ENCODE measurements at regions not wholly inside any gene's neighbourhood (a gene's known extent, or its start where the extent isn't known, plus 50 kb on each side); places are given as distances from the start of the nearest gene placed in this dataset.

DNA sequence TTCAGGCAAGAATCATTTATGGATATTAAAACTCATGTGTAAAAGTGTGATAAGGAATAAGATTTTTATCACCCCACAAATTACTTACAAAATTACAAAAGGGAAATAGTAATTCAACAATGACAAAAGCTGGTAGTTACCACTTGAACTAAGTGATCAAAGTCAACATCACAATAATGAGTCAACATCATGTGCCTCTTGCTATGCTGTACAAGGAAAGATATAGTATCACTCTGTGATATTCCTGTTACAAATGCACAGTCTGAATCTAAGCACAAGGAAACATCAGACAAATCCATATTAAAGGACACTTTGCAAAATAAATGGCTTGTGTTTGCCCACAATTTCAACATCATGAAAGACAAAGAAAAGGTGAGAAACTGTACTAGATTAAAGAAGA lies 90.5 kb upstream of the PLCL2 start:
- no peak for DNase-seq (ENCODE audit: low read depth)
- H3K4me3 ChIP-seq (ENCODE audit: low read depth, low read length): no peak overlapping the region
- TF ChIP-seq, protein P1, sequence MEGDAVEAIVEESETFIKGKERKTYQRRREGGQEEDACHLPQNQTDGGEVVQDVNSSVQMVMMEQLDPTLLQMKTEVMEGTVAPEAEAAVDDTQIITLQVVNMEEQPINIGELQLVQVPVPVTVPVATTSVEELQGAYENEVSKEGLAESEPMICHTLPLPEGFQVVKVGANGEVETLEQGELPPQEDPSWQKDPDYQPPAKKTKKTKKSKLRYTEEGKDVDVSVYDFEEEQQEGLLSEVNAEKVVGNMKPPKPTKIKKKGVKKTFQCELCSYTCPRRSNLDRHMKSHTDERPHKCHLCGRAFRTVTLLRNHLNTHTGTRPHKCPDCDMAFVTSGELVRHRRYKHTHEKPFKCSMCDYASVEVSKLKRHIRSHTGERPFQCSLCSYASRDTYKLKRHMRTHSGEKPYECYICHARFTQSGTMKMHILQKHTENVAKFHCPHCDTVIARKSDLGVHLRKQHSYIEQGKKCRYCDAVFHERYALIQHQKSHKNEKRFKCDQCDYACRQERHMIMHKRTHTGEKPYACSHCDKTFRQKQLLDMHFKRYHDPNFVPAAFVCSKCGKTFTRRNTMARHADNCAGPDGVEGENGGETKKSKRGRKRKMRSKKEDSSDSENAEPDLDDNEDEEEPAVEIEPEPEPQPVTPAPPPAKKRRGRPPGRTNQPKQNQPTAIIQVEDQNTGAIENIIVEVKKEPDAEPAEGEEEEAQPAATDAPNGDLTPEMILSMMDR (IDR thresholded peaks at IDR 0.05; ENCODE audit: insufficient read depth, low read depth, low read length): no peak

DNA sequence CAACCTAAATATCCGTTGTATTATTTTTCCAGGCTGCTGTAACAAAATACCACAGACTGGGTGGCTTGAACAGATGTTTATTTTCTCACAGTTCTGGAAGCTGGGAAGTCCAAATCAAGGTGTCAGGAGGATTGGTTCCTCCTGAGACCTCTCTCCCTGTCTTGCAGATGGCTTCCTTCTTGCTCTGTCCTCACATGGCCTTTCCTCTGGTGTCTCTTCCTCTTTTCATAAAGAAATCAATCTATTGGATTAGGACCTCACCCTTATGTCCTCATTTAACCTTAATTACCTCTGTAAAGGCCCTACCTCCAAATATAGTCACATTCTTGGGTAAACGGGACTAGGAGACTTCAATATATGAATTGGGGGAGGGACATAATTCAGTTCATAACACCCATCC lies 89.2 kb upstream of the PLCL2 start:
- TF ChIP-seq, protein P1 (IDR thresholded peaks at IDR 0.05; ENCODE audit: insufficient read depth, low read depth, low read length): no peak
- no peak overlapping the region for H3K4me3 ChIP-seq (ENCODE audit: low read depth, low read length)
- no peak for DNase-seq (ENCODE audit: low read depth)

DNA sequence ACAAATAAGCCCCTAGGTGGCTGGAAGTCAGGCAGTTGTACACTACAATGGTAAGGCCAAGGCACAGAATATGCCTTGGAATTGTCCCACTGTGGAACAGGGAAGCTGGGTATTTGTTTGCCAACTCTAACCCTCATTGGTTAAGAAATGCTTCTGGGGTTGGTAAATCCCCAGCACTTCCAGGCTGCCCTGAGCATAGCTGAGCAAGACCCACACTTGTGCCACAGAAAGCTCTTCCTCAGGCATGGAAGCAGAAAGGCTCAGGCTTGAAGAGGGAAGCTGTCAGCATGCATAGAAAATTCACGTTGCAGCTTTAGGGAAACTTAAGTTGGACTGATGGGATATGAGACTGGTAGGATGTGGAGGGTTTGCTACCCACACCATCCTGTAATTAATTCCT lies 86.9 kb upstream of the PLCL2 start:
- TF ChIP-seq, protein P1 (IDR thresholded peaks at IDR 0.05; ENCODE audit: insufficient read depth, low read depth, low read length): no peak
- no peak for DNase-seq (ENCODE audit: low read depth)
- no peak overlapping the region for H3K4me3 ChIP-seq (ENCODE audit: low read depth, low read length)

DNA sequence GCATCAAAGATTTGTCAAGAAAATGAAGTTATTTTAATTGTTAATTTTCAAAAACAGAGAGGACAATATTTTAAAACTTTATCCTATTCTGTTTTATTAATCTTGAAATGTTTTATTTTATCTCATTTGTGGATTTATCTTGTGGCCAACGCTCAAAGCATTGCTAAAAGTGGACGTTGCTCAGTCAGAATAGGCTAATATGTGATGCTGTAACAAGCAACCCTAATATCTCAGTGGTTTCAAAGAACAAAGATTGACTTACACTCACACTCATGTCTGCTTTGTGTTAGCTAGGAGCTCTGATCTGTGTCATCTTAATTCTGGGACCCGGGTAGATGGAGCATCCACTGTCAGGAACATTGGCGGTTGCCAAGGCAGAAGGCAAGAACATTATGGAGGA lies 86.0 kb upstream of the PLCL2 start:
- DNase-seq (ENCODE audit: low read depth): no peak
- TF ChIP-seq, protein P1 (IDR thresholded peaks at IDR 0.05; ENCODE audit: insufficient read depth, low read depth, low read length): no peak
- no peak overlapping the region for H3K4me3 ChIP-seq (ENCODE audit: low read depth, low read length)

DNA sequence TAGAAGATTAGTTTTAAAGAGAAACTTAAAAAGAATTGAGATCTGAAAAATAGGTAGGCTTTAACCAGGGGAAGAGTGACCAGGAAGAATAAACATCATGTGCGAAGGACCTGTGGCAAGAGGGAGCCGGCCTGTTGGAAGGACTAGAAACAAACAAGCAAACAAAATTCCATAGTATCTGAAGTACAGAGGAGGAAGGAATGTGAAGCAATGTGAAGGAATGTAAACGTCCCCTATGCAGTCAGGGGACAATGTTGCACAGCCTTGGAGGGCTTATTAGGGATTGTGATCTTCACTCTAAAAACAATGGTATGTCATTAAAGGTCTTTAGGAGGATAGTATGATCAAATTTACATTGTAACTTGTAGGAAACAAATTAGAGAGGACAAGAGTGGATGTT lies 84.4 kb upstream of the PLCL2 start:
- H3K4me3 ChIP-seq (ENCODE audit: low read depth, low read length): no peak overlapping the region
- TF ChIP-seq, protein P1 (IDR thresholded peaks at IDR 0.05; ENCODE audit: insufficient read depth, low read depth, low read length): no peak
- DNase-seq (ENCODE audit: low read depth): peak; percentile 38

DNA sequence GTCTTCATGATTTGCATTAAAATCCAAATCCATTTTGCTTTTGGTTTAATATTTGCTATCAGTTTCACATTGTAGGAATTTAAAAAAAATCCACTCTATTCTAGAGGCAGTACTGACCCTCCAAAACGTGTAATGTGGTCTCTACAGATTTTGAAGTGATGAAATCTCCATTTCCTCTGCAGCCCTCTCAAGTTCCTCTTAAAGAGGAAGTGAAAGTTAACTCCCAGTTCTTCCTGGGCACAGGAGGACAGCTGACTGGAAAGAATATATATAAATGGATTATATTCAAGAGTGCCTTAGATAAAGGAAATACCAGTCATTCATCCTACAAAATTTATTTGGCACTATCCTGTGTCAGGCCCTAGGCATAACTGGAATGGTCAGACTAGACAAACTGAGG lies 83.5 kb upstream of the PLCL2 start:
- TF ChIP-seq, protein P1 (IDR thresholded peaks at IDR 0.05; ENCODE audit: insufficient read depth, low read depth, low read length): no peak
- no peak for DNase-seq (ENCODE audit: low read depth)
- no peak overlapping the region for H3K4me3 ChIP-seq (ENCODE audit: low read depth, low read length)

DNA sequence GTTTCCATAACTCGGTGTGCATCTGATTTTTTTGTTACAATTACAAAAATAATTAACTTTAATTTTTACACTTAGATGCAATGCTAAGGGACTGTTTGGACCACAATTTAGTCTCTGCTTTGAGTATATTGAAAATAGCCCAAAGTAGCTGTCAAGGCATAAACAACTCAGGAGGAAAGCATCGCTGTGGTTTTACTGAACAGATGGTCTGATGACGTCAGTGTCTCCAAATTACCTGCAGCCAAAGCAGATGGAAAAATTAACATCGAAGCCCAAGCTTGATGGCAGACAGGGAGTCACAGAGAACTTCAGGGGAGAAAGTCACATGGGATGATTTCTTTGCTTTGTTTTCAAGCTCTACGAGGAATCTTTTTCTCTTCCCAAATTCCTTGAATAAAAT lies 83.1 kb upstream of the PLCL2 start:
- TF ChIP-seq, protein P1 (IDR thresholded peaks at IDR 0.05; ENCODE audit: insufficient read depth, low read depth, low read length): no peak
- no peak overlapping the region for H3K4me3 ChIP-seq (ENCODE audit: low read depth, low read length)
- DNase-seq (ENCODE audit: low read depth): peak; percentile 69
